Mononuclear cell (primary cell): ENCODE measurements at regions not wholly inside any gene's neighbourhood (a gene's known extent, or its start where the extent isn't known, plus 50 kb on each side); places are given as distances from the start of the nearest gene placed in this dataset.

Experiments used
- H3K27me3 ChIP-seq: 2 replicates; pipeline ENCODE4 v1.6.0; 2011; ENCODE audit warnings: low read length, control low read depth; ENCODE audit not compliant: insufficient read depth
- H3K4me1 ChIP-seq: 2 replicates; pipeline ENCODE4 v1.5.1; 2011; ENCODE audit warnings: mild to moderate bottlenecking, low read length, control low read depth; ENCODE audit not compliant: insufficient read depth
- H3K4me3 ChIP-seq: 2 replicates; pipeline ENCODE4 v1.5.1; 2011; ENCODE audit warnings: mild to moderate bottlenecking, low read length, moderate library complexity
- H3K9me3 ChIP-seq: 2 replicates; pipeline ENCODE4 v1.5.1; 2011; ENCODE audit warnings: low read depth, mild to moderate bottlenecking, control low read depth, low read length

DNA sequence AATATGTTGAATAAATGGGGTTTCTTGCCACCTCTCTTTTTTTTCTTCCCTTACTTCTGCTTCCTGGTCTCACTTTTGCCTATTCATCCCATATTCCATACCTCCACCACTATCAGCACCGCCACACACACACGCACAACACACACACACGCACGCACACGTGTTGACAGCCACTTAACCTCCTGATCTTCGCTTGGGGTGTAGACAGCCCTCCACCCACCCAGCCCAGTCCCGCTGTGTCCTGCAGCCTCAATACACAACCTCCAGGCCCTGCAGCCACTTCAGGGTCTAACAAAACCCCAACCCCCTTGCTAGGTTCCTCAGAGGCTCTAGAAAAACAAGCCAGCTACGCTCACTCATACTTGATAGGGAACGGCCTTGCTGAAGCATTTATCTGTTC lies 72.3 kb downstream of the LINC00237 start:
- no peak overlapping the region for H3K4me3 ChIP-seq
- no peaks in the 10 kb centered on the region for H3K9me3 ChIP-seq
- H3K4me1 ChIP-seq, result no peaks in the 10 kb centered on the region
- no peaks in the 10 kb centered on the region for H3K27me3 ChIP-seq

DNA sequence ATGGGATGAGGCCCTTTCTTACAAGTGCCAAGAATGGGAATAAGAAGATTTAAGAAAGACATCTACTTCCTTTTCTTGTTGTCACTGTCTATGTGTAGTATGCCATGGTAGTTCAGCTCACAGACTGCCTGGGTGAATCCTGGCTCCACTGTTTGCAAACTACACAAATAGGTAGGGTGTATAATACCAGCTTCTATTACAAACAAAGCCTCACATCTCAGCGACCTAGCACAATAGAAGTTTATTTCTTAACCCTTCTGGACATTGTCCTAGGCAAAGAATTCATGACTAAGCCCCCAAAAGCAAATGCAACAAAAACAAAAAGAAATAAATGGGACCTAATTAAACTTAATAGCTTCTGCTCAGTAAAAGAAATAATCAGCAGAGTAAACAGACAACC lies 74.5 kb downstream of the LINC00237 start:
- Histone ChIP-seq H3K4me3 (no peak overlapping the region), H3K9me3 (no peaks in the 10 kb centered on the region), H3K4me1 (no peaks in the 10 kb centered on the region), H3K27me3 (no peaks in the 10 kb centered on the region)

DNA sequence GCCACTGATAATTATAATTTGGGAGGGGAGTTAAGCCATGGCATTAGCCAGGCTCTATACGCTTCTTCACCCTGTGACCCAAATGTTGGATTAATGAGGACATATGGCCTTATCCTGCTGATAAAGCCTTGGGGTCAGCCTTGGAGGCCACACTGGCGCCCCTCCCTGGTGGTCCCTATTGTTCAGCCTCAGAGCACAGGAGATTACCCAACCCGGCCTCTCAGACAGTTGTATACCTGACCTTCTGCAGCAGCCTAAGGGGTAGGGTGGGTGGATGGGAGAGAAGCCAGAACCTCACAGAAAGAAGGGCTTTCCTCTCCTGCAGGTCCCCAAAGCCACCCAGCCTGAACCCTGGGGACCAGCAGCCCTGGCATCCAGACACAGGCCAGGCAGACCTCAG lies 76.8 kb downstream of the LINC00237 start:
- Histone ChIP-seq H3K4me3 (no peak overlapping the region), H3K9me3 (no peaks in the 10 kb centered on the region), H3K4me1 (no peaks in the 10 kb centered on the region), H3K27me3 (no peaks in the 10 kb centered on the region)

DNA sequence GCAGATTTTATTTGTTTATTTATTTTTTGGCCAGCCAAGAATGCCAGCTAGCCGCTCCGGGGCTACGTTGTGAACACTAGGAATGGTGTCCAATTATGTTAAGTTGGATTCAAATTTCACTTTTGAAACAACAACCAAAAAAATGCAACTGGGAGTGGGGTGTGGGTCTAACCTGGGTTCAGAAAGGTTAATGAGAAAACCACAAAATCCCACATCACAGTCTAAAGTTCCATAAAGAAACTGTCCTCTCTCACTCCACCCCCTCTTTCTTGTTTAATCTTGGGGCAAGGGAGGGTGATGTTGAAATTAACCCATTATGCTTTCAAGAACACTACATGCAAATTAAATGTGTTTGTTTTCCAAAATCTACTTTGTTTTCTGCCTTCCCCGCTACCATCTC lies 77.2 kb downstream of the LINC00237 start:
- H3K9me3 ChIP-seq, result no peaks in the 10 kb centered on the region
- no peaks in the 10 kb centered on the region for H3K27me3 ChIP-seq
- H3K4me3 ChIP-seq, result no peak overlapping the region
- H3K4me1 ChIP-seq, result no peaks in the 10 kb centered on the region

DNA sequence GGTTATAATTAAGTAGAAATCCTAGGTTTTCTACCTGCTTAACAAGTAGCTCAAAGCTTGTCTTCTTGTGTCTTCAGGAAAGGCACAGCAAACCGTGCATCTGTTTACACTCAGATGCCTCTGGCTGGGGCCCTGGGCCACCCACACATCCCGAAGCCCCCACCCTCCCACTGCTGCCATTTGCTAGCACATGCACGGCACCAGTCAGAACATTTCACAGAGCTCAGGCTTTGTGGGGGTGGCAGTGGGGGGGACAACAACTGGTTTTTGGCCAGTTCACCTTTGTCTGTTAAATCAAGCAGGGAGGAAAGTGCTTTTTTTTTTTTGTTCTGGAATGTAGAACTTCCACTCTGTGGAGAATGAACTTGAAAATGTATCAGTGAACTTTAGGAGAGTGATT lies 77.7 kb downstream of the LINC00237 start:
- H3K27me3 ChIP-seq, result no peaks in the 10 kb centered on the region
- no peaks in the 10 kb centered on the region for H3K9me3 ChIP-seq
- no peak overlapping the region for H3K4me3 ChIP-seq
- H3K4me1 ChIP-seq, result no peaks in the 10 kb centered on the region

DNA sequence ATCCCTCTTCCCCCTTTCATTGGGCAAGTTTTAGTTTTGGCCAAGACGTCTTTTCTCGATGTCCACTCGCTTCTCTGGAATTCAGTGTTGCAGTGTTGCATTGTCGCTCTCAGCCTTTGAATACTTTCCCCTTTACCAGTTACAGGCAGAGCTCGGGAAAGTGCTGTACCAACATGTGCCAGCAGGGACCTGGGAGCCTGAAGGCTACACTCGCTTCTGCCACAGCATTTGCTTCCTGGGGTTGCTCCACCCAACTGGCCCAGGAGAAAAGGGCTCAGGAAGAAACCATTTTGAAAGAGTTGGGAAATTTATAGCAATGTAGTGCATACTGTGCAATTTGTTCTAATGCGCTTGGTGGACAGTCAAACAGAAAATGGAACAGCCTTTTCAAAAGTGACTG lies 78.6 kb downstream of the LINC00237 start:
- Histone ChIP-seq H3K4me3 (no peak overlapping the region), H3K27me3 (no peaks in the 10 kb centered on the region), H3K4me1 (no peaks in the 10 kb centered on the region), H3K9me3 (no peaks in the 10 kb centered on the region)

DNA sequence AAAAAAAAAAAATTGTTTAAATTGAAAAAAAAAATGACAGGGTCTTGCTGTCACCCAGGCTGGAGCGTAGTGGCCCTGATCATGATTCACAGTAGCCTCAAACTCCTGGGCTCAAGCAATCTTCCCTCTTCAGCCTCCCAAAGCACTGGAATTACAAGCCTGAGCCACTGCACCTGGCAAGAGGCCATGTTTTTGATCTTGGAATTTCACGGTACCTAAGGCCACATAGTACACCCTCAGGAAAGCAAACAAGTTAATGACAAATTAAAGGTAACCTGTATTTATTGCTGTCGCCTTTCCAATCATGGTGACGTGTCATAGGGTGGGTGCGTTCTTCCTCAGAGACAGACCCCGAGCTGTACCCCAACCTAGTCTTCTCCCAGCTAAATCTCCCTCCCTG lies 79.2 kb downstream of the LINC00237 start:
- Histone ChIP-seq H3K27me3 (peaks cover 4% of the 10 kb centered on the region), H3K4me1 (no peaks in the 10 kb centered on the region), H3K4me3 (no peak overlapping the region), H3K9me3 (no peaks in the 10 kb centered on the region)

DNA sequence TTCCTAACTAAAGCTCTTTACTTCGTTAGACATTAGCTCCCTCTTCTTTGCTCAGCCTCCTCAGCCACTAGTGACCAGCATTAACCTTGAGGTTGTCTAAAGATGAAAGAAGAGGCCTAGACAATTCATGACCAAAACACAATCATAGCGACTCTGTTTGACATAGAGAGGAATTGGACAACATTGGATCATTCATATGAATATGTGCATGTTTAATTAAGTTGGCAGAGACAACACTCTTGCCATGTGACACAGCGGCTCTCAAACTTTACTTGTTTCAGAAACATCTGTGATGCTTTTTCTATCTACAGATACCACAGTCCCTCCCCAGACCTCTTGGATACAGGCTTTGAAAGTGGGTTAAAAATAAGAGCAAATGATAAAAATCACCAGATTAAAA lies 81.7 kb downstream of the LINC00237 start:
- Histone ChIP-seq H3K4me3 (no peak overlapping the region), H3K4me1 (no peaks in the 10 kb centered on the region), H3K27me3 (peaks cover 27% of the 10 kb centered on the region), H3K9me3 (no peaks in the 10 kb centered on the region)

DNA sequence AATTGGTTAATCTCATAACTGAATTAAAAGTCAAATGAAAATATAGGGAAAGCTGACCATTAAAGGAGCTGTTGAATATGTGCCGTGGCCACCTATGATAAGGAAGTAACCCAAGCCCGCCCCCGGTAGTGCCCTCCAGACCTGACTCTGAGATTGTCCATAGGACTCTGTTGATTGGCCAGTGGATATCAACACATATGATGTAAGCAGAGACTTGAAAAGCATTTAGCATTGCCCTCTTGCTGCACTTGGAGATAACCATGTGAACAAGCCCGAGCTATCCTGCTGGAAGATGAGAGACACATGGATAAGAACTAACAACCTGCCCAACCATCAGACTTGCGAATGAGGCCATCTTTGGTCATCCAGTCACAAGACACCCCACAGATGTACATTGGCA lies 83.2 kb downstream of the LINC00237 start:
- Histone ChIP-seq H3K27me3 (peaks cover 39% of the 10 kb centered on the region), H3K4me1 (no peaks in the 10 kb centered on the region), H3K4me3 (no peak overlapping the region), H3K9me3 (no peaks in the 10 kb centered on the region)

DNA sequence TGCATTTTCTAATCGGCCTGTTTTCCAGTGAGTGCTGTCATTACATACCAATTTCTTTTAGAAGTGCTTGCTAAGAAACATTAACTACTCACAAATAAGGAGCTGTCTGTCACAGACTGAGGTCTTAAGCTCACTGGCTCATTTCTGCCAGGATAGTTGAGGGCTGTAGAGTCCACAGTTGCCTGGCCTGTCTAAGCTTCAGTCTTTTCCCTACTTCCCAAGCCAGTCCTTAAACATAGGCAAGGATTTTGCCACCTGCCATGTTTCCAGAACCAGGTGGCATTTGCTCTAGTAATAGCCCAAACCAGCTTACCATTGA lies 84.7 kb downstream of the LINC00237 start:
- no peaks in the 10 kb centered on the region for H3K9me3 ChIP-seq
- peaks cover 41% of the 10 kb centered on the region for H3K27me3 ChIP-seq
- H3K4me1 ChIP-seq, result no peaks in the 10 kb centered on the region
- no peak overlapping the region for H3K4me3 ChIP-seq

DNA sequence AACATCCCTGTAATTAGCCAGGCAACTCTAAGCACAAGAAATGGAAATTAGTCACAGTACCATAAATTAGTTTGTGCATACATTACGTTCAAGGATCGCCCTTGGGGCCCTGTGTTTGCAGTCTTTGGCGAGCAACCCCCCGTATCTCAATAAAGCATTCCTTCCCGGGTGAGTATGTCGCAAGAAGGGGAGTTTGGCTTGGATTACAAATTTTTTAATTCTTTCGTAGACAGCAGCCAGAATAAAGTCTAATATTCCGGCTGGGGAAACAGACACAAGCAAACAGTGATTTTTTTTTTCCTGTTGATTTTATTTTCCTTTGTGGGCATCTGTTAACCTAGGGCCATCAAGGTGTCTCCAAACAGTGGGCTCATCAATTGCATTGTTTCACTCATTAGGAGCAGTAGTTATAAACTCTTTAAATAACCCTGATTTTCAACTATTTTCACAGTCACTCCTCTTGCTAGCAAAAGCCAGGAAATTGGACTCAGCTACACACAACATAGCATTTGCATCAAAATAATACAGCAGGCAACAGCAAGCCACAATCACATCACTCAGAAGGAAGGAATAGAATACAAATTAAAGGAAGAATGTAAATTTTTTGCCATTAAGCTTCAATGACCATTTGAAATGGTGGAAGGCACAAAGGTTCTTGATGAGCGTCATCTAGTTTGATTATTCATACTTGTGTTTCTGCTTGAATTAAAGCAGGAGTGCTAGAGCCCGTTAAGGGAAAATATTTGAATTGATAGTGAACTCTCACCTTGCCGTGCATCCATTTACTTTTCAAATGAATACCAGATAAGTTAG lies 85.3 kb downstream of the LINC00237 start:
- peaks cover 43% of the 10 kb centered on the region for H3K27me3 ChIP-seq
- no peak overlapping the region for H3K4me3 ChIP-seq
- no peaks in the 10 kb centered on the region for H3K9me3 ChIP-seq
- no peaks in the 10 kb centered on the region for H3K4me1 ChIP-seq

DNA sequence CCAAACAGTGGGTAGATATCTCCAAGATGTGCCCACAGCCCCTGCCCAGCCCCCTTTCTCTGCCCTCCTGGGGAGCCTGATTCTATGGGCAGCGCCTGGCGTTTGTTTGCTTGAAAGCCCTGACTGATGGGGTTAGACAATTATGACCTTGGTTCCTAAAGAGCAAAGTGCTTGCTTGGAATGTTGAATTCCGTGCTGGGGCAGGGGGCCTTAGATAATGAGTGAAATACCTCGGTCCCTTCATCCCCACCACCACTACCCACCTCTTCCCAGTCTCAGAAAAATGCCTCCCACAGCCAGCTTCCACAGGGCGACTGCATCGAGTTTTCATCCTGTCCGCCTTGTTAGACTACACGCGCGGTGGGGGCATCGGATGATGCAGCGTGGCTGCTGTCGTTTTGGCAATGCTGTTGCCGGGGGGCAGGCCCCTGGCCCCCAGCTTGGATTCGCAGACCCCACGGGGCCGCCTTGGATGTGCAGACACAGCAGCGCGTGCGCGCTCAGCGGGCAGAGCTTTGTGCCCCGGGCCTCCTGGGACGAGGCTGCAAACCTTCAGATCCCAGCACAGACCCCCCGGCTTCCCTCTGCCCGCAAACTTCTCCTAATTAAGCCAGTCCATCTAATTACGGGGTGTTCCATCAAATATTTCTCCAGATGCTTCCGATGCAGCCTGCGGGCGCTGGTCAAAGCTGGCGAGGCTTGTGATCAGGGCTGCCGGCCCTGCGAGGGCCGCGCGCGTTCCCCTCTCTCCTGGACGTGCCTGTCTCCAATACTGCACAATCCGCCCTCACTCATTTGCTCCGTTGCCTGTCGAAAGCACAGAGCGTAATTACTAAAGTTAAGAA lies 86.1 kb downstream of the LINC00237 start:
- Histone ChIP-seq H3K9me3 (no peaks in the 10 kb centered on the region), H3K4me3 (no peak overlapping the region), H3K4me1 (no peaks in the 10 kb centered on the region), H3K27me3 (peaks cover 43% of the 10 kb centered on the region)

DNA sequence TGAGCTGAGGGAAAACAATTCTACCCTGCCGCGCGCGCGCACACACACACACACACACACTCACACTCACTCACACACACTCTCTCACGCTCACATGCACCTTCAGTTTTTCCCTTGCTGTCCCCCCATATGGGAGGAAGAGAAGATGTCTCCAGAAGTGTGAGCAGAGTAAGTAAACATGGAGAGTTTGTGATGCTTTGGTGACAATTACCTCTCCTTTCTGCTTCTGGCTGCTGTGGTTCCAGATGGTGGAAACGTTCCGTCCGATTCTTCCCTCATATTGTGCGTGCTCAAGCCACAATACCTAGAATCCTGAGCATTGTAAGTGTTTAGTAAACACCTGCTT lies 86.7 kb downstream of the LINC00237 start:
- H3K9me3 ChIP-seq, result no peaks in the 10 kb centered on the region
- H3K27me3 ChIP-seq, result peaks cover 43% of the 10 kb centered on the region
- H3K4me3 ChIP-seq, result no peak overlapping the region
- H3K4me1 ChIP-seq, result no peaks in the 10 kb centered on the region

DNA sequence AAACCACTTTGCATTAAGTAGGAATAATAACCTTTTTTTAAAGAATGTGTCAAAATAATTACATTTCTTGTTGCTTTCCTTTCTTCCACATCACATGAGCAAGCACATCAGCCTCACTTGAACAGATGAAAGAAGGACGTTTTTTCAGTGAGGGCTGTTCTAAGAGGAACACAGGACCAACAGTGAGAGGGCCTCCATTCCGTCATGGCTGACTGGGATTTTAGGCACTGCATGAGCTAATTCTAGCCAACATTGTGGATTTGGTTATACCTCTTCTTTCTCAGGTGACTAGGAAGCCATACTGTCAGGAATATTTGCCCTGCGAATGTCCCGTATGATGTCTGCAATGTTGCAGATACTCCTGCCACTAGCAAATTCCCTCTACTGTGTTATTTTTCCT lies 87.6 kb downstream of the LINC00237 start:
- no peaks in the 10 kb centered on the region for H3K4me1 ChIP-seq
- H3K27me3 ChIP-seq, result peaks cover 43% of the 10 kb centered on the region

DNA sequence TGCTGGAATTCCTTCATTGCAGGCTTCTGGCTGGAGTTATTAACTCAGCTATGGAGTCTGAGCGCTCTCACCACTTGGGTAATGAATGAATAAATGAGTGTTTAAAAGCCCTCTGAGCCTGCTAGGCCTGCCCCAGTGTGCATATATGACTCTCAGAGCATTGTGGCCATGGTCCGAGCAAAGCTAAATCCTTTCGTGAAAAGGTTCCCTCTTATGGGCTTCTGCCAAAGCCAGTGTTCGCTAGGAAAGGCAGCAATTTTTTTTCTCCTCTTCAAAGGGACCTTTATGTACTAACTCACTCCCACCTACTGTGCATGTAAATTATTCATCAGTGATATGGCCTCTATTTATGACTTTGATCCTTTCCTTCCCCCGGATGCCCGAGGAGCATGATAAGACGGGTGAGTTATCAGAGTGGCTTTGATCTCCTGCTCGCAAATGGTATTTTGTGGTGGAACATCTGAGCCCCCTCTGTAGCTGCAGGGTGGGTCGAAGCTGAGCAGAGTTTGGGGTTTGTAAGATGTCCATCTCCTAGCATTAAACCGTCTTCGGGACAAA lies 88.6 kb downstream of the LINC00237 start:
- H3K27me3 ChIP-seq, result peaks cover 43% of the 10 kb centered on the region
- no peaks in the 10 kb centered on the region for H3K9me3 ChIP-seq
- H3K4me1 ChIP-seq, result no peaks in the 10 kb centered on the region
- H3K4me3 ChIP-seq, result no peak overlapping the region

More for the DNA sequence above, 87.6 kb downstream of the LINC00237 start:
- Histone ChIP-seq H3K4me3 (no peak overlapping the region), H3K9me3 (no peaks in the 10 kb centered on the region)
